ENCODE measurements at regions not wholly inside any gene's neighbourhood (a gene's known extent, or its start where the extent isn't known, plus 50 kb on each side); places are given as distances from the start of the nearest gene placed in this dataset.

- TF ChIP-seq EZH2phosphoT487 (IDR thresholded peaks at IDR 0.05; ENCODE audit: borderline replicate concordance, low read depth, low read length) (no peak), CTCF (conservative IDR thresholded peaks at IDR 0.05; ENCODE audit: low read length) (no peak)
- CTCF ChIA-PET (ENCODE audit: unreplicated experiment), result no interaction called here
- no peaks in the 10 kb centered on the region for H4K20me1 ChIP-seq (ENCODE audit: insufficient read depth, low read length)
- DNase-seq (ENCODE audit: low spot score), result no peak
- H3K27ac ChIP-seq (ENCODE audit: low read depth, low read length, poor library complexity, severe bottlenecking), result no peak overlapping the region
- POLR2A ChIA-PET, result no interaction called here
- H2AFZ ChIP-seq (ENCODE audit: low read length), result no peak overlapping the region
- H3K79me2 ChIP-seq (ENCODE audit: insufficient read depth, low read depth, low read length), result no peaks in the 10 kb centered on the region
- H3K36me3 ChIP-seq (ENCODE audit: insufficient read depth, low read length), result no peaks in the 10 kb centered on the region
- H3K9me3 ChIP-seq (ENCODE audit: low read length), result no peaks in the 10 kb centered on the region
- H3K4me3 ChIP-seq (ENCODE audit: low read depth, low read length, poor library complexity, severe bottlenecking), result no peak overlapping the region
- no TSS peak for BruUV-seq (replicated peaks)
- no peak overlapping the region for H3K4me2 ChIP-seq (ENCODE audit: low read length)
- intact Hi-C loops (cut with micrococcal nuclease; ENCODE audit: unreplicated experiment), result no loop called here
- no peaks in the 10 kb centered on the region for H3K4me1 ChIP-seq (ENCODE audit: insufficient read depth, low read length, poor library complexity, severe bottlenecking)
- H3K9me2 ChIP-seq (ENCODE audit: insufficient read depth, low read length), result no peaks in the 10 kb centered on the region
Observed at GRCh38 chr11:80293293-80293692, 852.5 kb upstream of the TENM4 start.

- BruUV-seq (replicated peaks), result no TSS peak
- no peaks in the 10 kb centered on the region for H3K79me2 ChIP-seq (ENCODE audit: insufficient read depth, low read depth, low read length)
Observed at GRCh38 chr11:80284946-80285785, 844.3 kb upstream of the TENM4 start.

More at GRCh38 chr11:80284946-80285785, 844.3 kb upstream of the TENM4 start:
- Histone ChIP-seq H2AFZ (ENCODE audit: low read length) (no peak overlapping the region), H3K4me1 (ENCODE audit: insufficient read depth, low read length, poor library complexity, severe bottlenecking) (no peaks in the 10 kb centered on the region), H3K9me3 (ENCODE audit: low read length) (no peaks in the 10 kb centered on the region), H3K4me2 (ENCODE audit: low read length) (no peak overlapping the region), H3K36me3 (ENCODE audit: insufficient read depth, low read length) (no peaks in the 10 kb centered on the region), H3K9me2 (ENCODE audit: insufficient read depth, low read length) (no peaks in the 10 kb centered on the region), H4K20me1 (ENCODE audit: insufficient read depth, low read length) (no peaks in the 10 kb centered on the region), H3K4me3 (ENCODE audit: low read depth, low read length, poor library complexity, severe bottlenecking) (no peak overlapping the region), H3K27ac (ENCODE audit: low read depth, low read length, poor library complexity, severe bottlenecking) (no peak overlapping the region)
- CTCF ChIA-PET (ENCODE audit: unreplicated experiment), result no interaction called here
- TF ChIP-seq CTCF (conservative IDR thresholded peaks at IDR 0.05; ENCODE audit: low read length), result no peak
- no peak for TF ChIP-seq EZH2phosphoT487 (IDR thresholded peaks at IDR 0.05; ENCODE audit: borderline replicate concordance, low read depth, low read length)
- intact Hi-C loops (cut with micrococcal nuclease; ENCODE audit: unreplicated experiment), result no loop called here
- no peak for DNase-seq (ENCODE audit: low spot score)
- POLR2A ChIA-PET, result interaction anchor here (0.6 kb wide), 1 partner anchor 10 kb away, joined by 3 read pairs; no protein-coding TSS in a partner anchor
